ENCODE measurements at regions not wholly inside any gene's neighbourhood (a gene's known extent, or its start where the extent isn't known, plus 50 kb on each side); places are given as distances from the start of the nearest gene placed in this dataset.

- no peak for TF ChIP-seq CTCF (IDR thresholded peaks at IDR 0.05; ENCODE audit: insufficient read depth, low read length, severe bottlenecking)
- no peak overlapping the region for H3K4me3 ChIP-seq (ENCODE audit: low read depth, low read length)
- no peaks in the 10 kb centered on the region for H3K36me3 ChIP-seq (ENCODE audit: control insufficient read depth, insufficient read depth, low read length)
- no peak for DNase-seq (ENCODE audit: low read depth)
- FAIRE-seq, result no peak
- no peaks in the 10 kb centered on the region for H3K27me3 ChIP-seq (ENCODE audit: control insufficient read depth, insufficient read depth, low read length)
These were observed 358.4 kb downstream of the CDH26 start for GRCh38 chr20:60316476-60317158.

- DNase-seq (ENCODE audit: low read depth) (no peak), FAIRE-seq (peak; percentile 60)
- Histone ChIP-seq H3K4me3 (ENCODE audit: low read depth, low read length) (no peak overlapping the region), H3K36me3 (ENCODE audit: control insufficient read depth, insufficient read depth, low read length) (no peaks in the 10 kb centered on the region), H3K27me3 (ENCODE audit: control insufficient read depth, insufficient read depth, low read length) (no peaks in the 10 kb centered on the region)
- TF ChIP-seq CTCF (IDR thresholded peaks at IDR 0.05; ENCODE audit: insufficient read depth, low read length, severe bottlenecking), result no peak
These were observed 359.2 kb downstream of the CDH26 start for GRCh38 chr20:60317401-60317800.

GRCh38 chr20:60321601-60322000 lies 363.4 kb downstream of the CDH26 start:
- DNase-seq (ENCODE audit: low read depth), result no peak
- no peak for FAIRE-seq
- no peaks in the 10 kb centered on the region for H3K36me3 ChIP-seq (ENCODE audit: control insufficient read depth, insufficient read depth, low read length)
- H3K4me3 ChIP-seq (ENCODE audit: low read depth, low read length), result no peak overlapping the region
- H3K27me3 ChIP-seq (ENCODE audit: control insufficient read depth, insufficient read depth, low read length), result no peaks in the 10 kb centered on the region
- TF ChIP-seq CTCF (IDR thresholded peaks at IDR 0.05; ENCODE audit: insufficient read depth, low read length, severe bottlenecking), result no peak

- no peak for DNase-seq (ENCODE audit: low read depth)
- TF ChIP-seq CTCF (IDR thresholded peaks at IDR 0.05; ENCODE audit: insufficient read depth, low read length, severe bottlenecking), result no peak
- FAIRE-seq, result no peak
- Histone ChIP-seq H3K27me3 (ENCODE audit: control insufficient read depth, insufficient read depth, low read length) (no peaks in the 10 kb centered on the region), H3K4me3 (ENCODE audit: low read depth, low read length) (no peak overlapping the region), H3K36me3 (ENCODE audit: control insufficient read depth, insufficient read depth, low read length) (no peaks in the 10 kb centered on the region)
These were observed 368.6 kb downstream of the CDH26 start for GRCh38 chr20:60326821-60327220.

GRCh38 chr20:60327971-60328660 lies 369.9 kb downstream of the CDH26 start:
- TF ChIP-seq CTCF (IDR thresholded peaks at IDR 0.05; ENCODE audit: insufficient read depth, low read length, severe bottlenecking), result no peak
- no peak for FAIRE-seq
- no peak overlapping the region for H3K4me3 ChIP-seq (ENCODE audit: low read depth, low read length)
- DNase-seq (ENCODE audit: low read depth), result no peak
- no peaks in the 10 kb centered on the region for H3K27me3 ChIP-seq (ENCODE audit: control insufficient read depth, insufficient read depth, low read length)
- no peaks in the 10 kb centered on the region for H3K36me3 ChIP-seq (ENCODE audit: control insufficient read depth, insufficient read depth, low read length)
